Stimulated activated CD4-positive, alpha-beta T cell treated with anti-CD3 and anti-CD28 coated beads, Interleukin-1b, Interleukin-23, amount 100 ng/mL, for 48 hours (primary cell): ENCODE measurements at regions not wholly inside any gene's neighbourhood (a gene's known extent, or its start where the extent isn't known, plus 50 kb on each side); places are given as distances from the start of the nearest gene placed in this dataset.

ENCODE experiments used
- DNase-seq: peaks from one replicate; pipeline ENCODE4 v3.0.0-alpha.2; 2020

DNA sequence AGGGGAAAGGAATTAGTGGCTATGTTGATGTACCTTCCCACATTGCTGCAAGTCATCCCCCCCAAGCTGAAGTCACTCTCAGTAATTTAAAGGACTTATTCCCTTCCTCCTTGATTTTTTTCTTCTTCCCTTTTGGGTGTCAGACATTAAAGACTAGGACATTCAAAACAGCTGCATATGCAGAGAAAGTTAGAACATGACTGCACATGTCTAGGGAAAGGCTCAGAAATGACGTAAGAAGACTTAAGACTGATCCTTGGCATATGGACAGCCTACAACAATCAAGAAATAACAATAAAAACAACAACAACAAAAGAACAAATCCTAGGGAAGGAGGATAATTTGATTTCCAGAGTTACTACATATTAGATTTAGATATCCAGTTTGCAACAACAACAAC lies 997.5 kb downstream of the TLE4 start:
- DNase-seq, result no peak

DNA sequence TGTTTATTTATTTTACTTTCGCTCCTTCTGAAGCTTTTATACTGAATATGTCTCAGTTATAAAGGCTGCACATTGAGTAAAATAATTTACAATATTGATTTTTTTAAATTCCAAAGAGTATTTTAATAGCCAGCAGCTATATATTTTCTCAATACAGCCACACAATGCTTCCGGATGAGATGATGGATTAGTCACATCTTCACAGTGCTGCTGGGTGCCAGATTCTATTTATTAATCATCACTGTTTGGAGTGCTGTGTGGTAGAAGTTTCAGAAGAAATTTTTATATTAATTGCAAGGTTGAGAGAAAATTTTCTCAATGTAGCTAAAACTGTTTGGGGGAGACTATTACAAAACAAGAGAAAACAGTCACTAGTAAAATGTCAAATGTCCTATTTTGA lies 989.8 kb downstream of the TLE4 start:
- no peak for DNase-seq

DNA sequence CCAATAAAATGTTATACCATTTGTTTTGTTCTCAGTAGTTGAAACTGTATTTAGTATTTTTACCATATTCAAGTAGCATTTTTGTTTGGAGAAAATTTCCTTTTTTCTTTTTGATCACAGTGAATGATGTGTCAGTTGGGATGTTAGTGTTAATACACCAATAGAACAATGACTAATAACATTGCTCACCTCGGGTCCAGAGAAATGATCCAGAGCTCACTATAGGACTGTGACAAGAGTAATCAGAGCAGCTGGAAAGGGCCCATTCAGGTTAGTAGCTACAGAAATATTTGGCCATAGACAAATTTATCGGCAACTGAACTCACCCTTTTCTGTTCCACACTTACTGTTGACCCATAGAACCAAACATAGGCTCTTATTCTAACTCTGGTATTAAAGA lies 989.2 kb downstream of the TLE4 start:
- no peak for DNase-seq

DNA sequence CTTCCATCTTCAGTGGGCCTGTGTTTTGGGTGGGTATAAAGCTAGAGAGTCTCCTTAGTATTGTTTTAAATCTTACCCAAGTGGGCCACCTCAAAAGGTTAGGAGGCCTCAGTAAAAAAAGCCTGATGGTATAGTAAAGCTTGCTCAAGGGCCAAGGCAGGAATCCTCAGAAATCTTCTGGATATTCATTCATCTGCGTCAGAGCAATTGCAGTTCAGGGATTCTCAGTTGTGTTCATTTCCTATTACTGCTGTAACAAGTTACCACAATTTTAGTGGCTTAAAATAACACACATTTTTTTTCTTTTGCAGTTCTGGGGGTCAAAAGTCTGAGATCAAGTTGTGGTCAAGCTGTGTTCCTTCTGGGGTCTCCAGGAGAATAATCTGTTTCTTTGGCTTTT lies 985.5 kb downstream of the TLE4 start:
- no peak for DNase-seq

DNA sequence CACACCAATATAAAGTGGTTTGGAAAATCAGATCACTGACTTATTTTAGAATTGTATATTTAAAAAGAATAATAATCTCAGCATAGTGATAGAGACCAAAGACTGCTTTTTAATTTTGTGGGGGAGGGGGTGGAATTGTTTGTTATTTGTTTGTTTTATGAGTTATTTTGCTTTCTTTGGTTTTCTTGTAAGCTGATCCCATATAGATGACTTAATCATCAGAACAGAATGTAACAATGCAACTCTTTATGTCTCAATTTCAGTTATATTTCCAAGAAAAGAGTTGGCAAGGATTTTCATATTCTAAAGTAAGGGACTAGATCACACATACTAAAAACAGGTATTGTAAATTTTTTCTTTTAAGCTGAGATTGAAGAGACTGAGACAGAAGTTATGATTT lies 984.9 kb downstream of the TLE4 start:
- DNase-seq, result no peak

DNA sequence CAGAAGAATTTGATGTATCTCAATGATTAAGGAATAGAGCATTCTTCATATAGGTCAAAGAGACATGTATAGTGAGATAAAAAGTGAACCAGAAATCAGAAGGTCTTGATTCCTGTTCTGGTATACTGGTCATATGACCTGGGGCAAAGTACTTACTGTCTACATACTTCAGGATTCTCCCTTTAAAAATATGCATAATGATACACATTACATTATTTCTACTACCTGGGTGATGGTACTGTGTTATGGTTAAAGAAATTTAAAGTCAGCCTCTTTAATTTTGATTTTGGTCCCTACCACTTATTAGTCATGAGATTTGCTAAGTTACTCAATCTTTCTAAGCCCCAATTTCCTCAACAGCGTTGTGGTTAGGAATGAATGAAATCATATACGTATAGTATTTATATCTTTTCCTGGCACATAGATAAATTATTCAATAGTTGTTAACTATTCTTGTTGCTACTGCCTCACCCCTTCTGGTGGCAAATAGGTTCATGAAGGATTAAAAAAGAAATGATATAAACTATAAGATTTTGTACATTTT lies 984.1 kb downstream of the TLE4 start:
- DNase-seq, result no peak

DNA sequence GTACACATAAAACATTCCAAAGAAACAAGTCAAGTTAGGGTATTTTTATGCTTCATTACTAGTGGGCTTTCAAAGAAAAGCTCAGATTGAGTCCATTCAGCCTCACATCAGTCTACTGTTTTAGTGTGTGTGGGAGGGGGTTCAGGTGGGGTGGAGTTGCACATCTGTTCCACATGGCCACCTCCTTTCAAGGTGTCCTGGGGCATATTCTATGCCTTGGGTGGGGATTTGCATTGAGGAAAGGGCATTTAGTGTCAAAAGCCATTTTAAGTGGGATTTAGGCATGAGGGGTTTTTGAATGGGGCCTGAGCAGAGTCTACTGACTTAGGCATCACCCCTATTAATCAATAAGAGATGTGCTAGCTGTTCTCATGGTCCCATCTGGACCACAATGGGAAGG lies 983.1 kb downstream of the TLE4 start:
- no peak for DNase-seq

DNA sequence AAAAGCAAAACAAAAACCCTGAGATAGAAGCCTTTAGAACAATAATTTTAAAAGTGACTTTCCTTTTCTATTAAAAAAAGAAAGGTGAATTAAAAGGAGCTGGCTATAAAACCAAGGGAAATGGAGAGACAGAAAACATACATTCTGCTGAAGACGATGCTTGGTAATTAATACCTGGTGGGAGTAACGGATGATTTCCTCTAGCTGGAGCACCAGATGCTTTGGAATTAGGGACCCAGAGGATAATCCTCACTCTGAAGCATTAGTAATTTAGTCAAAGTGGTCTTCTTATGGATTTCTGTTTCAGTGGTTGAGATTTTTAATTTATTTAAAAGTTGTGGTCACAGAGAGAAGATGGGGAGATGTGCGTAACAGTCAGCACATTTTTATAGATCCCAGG lies 982.5 kb downstream of the TLE4 start:
- no peak for DNase-seq

DNA sequence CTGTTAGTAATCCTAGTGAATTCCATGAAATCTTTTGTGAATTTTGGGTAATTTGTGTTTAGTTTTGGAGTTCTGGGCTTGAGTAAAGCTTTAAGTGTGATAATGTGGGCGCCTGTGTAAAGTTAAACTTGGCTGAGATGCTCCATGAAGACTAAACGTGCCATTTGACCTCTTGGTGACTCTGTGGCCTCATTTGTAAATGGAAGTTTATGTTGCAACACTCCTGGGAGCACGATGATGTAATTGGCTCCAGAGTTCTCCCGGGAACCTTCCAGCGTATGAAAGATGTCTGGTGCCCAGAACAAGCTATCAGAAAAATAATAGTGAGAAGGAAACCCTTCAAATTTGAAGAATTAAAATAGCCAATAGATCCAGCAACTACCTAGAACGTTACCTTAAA lies 981.2 kb downstream of the TLE4 start:
- no peak for DNase-seq

DNA sequence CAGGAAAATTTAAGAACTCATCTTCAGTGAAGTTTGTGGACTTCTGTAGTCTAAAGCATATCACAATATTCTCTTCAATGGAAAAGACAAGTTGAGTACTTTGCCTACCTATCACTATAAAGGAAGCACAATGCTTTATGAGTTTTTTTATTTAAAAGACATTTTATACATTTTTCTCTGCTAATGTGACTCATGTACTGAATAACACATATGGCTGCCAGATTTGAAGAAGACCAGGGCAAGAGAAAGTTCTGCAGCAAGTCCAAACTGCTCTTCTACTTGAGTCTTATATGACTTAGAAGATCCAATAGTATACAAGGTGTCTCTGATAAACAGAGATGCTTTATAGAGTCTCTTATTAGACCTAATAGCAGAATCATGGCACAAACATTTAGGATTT lies 978.4 kb downstream of the TLE4 start:
- DNase-seq, result no peak

DNA sequence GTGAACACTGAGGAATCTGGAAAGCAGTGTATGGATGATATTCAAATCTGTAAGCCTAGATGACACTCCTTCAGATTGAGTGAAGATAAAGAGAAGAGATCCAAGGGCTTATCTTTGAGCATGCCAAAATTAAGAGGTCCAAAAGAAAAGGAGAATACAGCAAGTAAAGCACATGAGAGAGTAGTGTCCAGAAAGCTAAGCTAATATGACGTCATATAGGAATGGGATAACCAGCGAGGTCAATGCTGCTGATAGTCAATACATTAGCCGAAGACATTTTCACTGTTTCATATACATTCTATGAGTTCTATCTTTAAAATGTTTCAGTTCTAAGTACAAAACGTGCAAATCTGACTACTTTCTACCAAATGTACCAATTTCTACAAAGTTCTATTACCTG lies 975.8 kb downstream of the TLE4 start:
- no peak for DNase-seq

DNA sequence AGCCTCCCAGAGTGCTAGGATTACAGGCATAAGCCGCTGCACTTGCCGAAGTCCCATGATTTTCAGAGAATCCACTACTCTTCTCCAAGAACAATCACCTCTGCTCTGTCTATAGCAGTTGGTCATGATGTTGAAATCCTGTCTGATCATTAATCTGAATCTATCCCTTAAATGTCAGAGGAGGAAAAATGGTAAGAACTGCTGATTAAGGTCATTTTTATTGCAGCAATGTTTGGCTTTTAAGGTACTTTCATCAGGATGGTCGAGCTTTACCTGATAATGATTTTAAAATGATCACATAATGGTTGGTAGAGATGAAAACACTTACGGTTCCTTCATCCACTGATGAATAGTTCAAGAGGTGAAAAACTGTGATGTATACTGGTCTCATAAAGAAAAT lies 968.6 kb downstream of the TLE4 start:
- no peak for DNase-seq

DNA sequence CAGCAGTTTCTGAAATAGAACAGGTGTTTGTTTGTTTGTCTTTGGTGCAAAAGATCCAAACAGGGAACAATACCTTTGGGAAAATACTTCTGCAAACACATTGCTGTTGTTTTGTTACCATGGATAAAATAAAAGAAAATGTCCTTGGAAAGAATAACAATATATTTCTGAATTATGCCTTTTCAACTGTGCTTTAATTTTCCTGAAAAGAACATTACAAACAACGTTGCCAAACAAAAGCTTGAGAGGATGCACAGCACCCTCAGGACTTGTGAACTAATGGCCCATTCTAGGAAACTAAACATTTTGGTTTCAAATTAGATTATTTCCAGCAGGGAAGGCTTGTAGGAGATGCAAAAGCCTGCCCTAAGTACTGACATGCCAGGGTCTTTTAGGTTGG lies 967.2 kb downstream of the TLE4 start:
- DNase-seq, result no peak

DNA sequence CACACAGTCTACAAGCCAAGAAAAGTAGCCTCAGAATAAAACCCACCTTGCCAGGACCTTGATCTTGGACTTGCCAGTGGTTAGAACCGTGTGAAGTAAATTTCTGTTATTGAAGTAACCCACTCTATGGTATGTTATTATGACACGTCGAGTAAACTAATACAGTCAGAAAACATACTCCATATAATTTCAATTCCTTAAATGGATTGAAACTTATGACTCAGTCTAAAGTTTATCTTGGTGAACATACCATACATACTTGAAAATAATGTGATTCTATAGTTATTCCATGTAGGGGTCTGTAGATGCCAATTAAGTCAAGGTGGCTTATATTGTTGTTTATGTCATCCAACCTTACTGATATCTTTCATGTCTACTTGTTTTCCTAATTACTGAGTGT lies 950.7 kb downstream of the TLE4 start:
- DNase-seq, result no peak

DNA sequence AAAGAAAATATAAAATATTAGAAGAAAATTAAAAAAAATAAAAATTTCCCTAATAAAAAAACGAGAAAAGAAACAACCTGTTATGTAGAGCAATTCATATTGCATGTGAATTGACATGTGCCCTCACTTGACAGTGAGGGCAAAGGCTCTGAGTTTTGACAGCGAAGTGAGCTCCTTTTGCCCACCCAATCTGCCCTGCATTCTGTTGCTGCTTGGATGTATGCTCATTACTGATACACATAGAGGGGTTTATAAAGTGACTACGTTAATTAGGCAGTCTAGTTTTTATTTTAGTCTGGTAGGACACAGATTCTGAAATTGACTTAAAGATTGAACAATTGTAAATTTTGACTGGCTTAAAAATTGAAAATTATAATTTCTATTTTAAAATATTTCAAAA lies 949.4 kb downstream of the TLE4 start:
- no peak for DNase-seq

DNA sequence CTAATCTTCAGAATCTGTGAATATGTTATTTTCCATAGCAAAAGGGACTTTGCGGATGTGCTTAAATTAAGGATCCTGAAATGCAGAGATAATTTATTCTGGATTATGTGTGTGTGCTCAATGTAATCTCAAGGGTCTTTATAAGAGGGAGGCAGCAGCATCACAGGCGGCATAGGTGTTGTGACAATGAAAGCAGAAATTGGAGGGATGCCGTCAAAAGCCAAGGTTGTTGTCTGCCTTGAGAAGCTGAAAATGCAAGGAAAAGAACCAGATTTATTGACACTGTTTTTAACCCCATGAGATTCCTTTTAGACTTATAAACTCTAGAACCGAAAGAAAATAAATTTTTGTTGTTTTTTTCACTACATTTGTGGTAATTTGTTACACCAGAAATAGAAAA lies 948.5 kb downstream of the TLE4 start:
- no peak for DNase-seq

DNA sequence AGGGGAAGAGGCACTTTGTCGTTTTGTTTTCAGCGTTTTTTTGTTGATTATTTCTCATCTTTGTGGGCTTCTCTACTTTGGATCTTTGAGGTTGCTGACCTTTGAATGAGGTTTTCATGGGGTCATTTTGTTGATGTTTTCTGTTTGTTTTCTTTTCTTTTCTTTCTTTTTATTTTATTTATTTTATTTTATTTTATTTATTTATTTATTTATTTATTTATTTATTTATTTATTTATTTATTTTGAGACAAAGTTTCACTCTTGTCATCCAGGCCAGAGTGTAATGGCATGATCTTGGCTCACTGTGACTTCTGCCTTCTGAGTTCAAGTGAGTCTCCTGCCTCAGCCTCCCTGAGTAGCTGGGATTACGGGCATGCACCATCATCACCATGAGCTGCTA lies 946.7 kb downstream of the TLE4 start:
- no peak for DNase-seq

DNA sequence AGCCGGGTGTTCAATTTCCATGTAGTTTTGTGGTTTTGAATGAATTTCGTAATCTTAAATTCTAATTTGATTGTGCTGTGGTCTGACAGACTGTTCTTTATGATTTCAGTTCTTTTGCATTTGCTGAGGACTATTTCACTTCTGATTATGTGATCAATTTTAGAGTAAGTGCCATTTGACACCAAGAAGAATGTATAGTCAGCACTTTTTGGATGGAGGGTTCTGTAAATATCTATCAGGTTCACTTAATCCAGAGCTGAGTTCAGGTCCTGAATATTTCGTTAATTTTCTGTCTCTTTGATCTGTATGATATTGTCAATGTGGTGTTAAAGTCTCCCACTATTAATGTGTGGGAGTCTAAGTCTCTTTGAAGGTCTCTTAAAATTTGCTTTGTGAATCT lies 944.9 kb downstream of the TLE4 start:
- no peak for DNase-seq

DNA sequence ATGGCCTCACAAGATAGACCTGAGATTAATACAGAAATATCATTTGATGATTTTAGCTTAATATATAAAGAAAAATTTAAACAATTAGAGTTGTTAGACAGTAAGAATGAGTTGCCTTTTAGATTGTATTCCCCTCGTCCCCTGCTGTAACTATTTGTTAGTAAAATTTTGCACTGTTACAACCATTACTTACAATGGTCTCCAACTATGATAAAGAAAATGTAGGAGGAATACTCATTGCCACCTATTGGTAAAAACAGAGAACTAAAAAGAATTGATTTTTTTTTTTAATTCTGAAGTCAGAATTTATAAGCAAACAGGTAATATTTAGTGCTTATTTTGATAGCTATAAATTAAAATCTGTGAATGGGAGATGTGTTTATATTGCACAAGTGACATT lies 937.6 kb downstream of the TLE4 start:
- no peak for DNase-seq

DNA sequence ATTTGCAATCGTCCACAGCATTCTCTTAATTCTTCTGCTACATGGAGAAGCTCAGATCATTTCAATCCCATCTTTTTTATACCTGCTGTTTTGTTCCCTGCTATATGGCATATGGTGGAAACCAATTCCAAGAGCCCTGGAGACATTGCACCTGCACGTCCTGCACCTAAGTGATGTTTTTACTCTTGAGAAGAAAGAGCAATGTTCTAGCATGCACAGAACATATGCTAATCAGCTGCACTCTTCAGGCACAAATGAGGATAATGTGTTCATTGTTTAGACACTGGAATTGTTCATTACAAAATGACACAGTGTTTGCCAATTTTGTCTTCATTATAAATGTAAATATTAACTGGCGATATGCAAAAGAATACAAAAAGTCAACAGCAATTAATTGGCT lies 935.8 kb downstream of the TLE4 start:
- DNase-seq, result no peak

DNA sequence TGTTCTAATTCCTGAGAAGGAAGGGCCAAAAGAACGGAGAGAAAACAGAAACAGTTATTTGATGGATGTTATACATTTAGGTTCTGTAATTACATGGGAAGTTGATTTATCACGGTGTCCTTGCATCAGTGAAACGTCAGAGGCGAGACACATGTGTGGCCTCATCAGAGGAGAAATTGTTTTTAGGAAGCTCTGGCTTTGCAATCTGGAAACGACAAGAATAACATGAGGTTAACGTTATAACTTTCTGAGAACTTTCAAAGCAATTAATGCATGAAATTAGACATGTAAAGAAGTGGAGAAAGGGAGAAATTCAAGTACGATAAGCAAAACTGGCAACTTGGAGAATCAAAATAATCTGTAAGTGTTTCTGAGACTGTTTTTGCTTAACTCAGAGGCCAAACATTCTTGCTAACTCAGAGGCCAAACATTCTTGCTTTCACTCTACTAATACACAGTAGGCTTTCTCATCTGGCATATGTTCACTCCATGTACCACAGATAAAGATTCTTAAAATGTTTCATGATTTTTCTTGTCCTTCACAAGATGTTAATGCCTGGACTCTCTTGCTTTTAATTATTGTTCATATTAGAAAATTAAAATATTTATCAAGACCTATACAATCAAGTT lies 933.0 kb downstream of the TLE4 start:
- no peak for DNase-seq

DNA sequence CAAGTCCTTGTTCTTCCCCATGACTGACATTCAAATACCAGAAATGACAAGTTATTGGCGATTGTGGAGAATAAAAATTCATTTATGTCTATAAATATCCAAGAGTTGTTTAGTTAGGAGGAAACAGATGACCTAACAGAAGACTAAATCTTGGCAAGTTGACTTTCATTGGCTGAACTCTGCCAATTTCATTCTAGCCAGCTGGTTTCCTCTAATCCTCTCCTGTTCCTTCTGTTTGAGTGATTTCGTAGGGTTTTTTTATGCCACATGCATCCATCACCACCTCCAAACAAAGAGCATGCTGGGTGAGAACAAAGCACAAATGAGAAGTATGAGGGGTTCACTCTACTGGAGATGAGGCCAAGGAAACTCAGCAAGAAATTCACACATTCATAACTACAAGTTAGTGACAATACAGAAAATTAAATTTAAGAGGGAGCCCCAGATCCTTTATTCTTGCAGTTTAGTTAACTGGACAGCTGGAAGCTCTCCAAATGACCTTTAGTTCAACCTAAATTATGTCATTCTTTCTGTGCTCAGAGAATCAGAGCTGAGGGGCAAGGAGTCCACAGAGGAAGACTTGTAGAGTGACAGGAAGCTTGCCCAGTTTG lies 932.0 kb downstream of the TLE4 start:
- DNase-seq, result no peak

DNA sequence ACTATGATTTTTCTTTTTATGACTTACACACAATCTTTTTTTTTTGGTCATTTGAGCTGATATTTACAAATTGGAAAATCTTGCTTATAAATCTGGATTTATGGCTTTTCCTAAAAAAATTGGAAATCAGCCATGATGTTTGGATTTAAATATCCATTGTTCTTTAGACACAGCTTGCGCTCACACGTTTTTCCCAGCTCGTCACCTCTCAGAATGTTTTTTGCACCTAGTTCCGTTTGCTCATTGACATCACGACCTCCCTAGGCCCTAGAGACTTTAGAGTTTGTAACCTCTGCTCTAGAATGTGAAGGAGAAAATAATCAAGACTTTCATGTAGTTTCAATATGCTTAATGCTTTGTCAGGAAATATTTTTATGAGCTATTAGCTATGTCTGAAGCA lies 930.5 kb downstream of the TLE4 start:
- no peak for DNase-seq

DNA sequence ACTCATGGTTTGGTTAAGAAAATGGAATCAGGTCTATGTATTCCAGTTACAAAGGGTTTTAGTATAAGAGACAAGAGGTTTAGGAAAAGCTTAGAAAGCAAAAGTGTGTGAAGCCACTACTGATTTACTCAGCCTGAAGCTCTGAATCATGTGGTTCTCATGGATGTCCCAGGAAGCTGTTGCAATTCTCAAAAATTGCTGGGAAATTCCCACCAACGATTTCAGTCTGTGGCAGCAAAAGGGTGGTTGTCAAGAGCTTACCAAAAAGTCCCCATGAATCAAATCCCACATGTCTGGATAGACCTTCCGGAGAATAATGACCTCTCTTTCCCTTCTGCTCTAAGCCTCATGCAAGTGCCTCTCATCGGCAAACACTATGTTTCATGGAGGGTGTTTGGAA lies 929.9 kb downstream of the TLE4 start:
- no peak for DNase-seq

DNA sequence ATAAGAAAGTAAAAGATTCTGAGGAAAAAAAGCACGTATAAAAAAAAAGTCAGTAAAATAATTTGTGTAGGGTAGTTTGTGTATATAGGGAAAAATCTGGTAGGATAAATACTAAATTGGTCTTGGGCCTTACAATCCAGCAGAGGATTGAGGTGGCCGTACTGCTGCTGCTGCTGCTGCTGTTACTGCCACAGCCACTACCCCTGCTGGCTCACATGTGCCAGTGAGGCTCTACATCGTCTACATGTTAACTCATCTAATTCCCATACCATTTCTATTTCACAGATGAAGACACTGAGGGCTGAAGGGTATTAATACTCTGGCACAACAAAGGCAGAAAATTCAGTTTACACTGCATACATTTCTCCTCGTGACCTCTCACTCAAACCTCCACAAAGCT lies 928.5 kb downstream of the TLE4 start:
- no peak for DNase-seq
